ENCODE measurements at regions not wholly inside any gene's neighbourhood (a gene's known extent, or its start where the extent isn't known, plus 50 kb on each side); places are given as distances from the start of the nearest gene placed in this dataset.
"Not testable (repeated sequence)": the region's sequence is repeated elsewhere in the genome, so short reads cannot be mapped to it uniquely, and the experiment has no call there.

- FAIRE-seq (peak; percentile 9), DNase-seq (ENCODE audit: insufficient read length, low spot score) (peak; percentile 97)
These were observed 100.6 kb upstream of the PRSS16 start for GRCh38 chr6:27146706-27147505.

GRCh38 chr6:27148404-27148795 lies 99.1 kb upstream of the PRSS16 start:
- FAIRE-seq (no peak), DNase-seq (ENCODE audit: insufficient read length, low spot score) (no peak)

GRCh38 chr6:27149150-27149549 lies 98.4 kb upstream of the PRSS16 start:
- FAIRE-seq: no peak

GRCh38 chr6:27154696-27155095 lies 92.8 kb upstream of the PRSS16 start:
- DNase-seq (ENCODE audit: insufficient read length, low spot score) (no peak), FAIRE-seq (no peak)

More at GRCh38 chr6:27149150-27149549, 98.4 kb upstream of the PRSS16 start:
- DNase-seq (ENCODE audit: insufficient read length, low spot score): no peak

GRCh38 chr6:27156874-27157458 lies 90.5 kb upstream of the PRSS16 start:
- DNase-seq (ENCODE audit: insufficient read length, low spot score) (no peak), FAIRE-seq (no peak)

- FAIRE-seq: no peak
- DNase-seq (ENCODE audit: insufficient read length, low spot score): no peak
These were observed 89.8 kb upstream of the PRSS16 start for GRCh38 chr6:27157459-27158315.

- no peak for FAIRE-seq
- no peak for DNase-seq (ENCODE audit: insufficient read length, low spot score)
These were observed 89.2 kb upstream of the PRSS16 start for GRCh38 chr6:27158316-27158643.

GRCh38 chr6:27159725-27160124 lies 87.8 kb upstream of the PRSS16 start:
- DNase-seq (ENCODE audit: insufficient read length, low spot score) (no peak), FAIRE-seq (no peak)

- no peak for FAIRE-seq
These were observed 86.4 kb upstream of the PRSS16 start for GRCh38 chr6:27161115-27161514.

GRCh38 chr6:27161603-27161945 lies 85.9 kb upstream of the PRSS16 start:
- no peak for FAIRE-seq

More at GRCh38 chr6:27161115-27161514, 86.4 kb upstream of the PRSS16 start:
- DNase-seq (ENCODE audit: insufficient read length, low spot score): no peak

GRCh38 chr6:27161946-27162603 lies 85.4 kb upstream of the PRSS16 start:
- no peak for DNase-seq (ENCODE audit: insufficient read length, low spot score)
- FAIRE-seq: no peak

More at GRCh38 chr6:27161603-27161945, 85.9 kb upstream of the PRSS16 start:
- no peak for DNase-seq (ENCODE audit: insufficient read length, low spot score)

GRCh38 chr6:27163834-27164233 lies 83.7 kb upstream of the PRSS16 start:
- FAIRE-seq: no peak
- no peak for DNase-seq (ENCODE audit: insufficient read length, low spot score)

- no peak for FAIRE-seq
- DNase-seq (ENCODE audit: insufficient read length, low spot score): no peak
These were observed 79.4 kb upstream of the PRSS16 start for GRCh38 chr6:27168108-27168507.

GRCh38 chr6:27168586-27169443 lies 78.7 kb upstream of the PRSS16 start:
- FAIRE-seq (peak; percentile 20), DNase-seq (ENCODE audit: insufficient read length, low spot score) (peak; percentile 49)

- not testable (repeated sequence) for FAIRE-seq; DNase-seq (ENCODE audit: insufficient read length, low spot score)
These were observed 74.8 kb upstream of the PRSS16 start for GRCh38 chr6:27172524-27173231.

- not testable (repeated sequence) for FAIRE-seq; DNase-seq (ENCODE audit: insufficient read length, low spot score)
These were observed 74.3 kb upstream of the PRSS16 start for GRCh38 chr6:27173232-27173601.

GRCh38 chr6:27174958-27175357 lies 72.5 kb upstream of the PRSS16 start:
- DNase-seq (ENCODE audit: insufficient read length, low spot score): no peak
- no peak for FAIRE-seq

- DNase-seq (ENCODE audit: insufficient read length, low spot score) (no peak), FAIRE-seq (no peak)
These were observed 71.4 kb upstream of the PRSS16 start for GRCh38 chr6:27176096-27176495.
